Pancreas (tissue), 10 donors: ENCODE measurements at regions not wholly inside any gene's neighbourhood (a gene's known extent, or its start where the extent isn't known, plus 50 kb on each side); places are given as distances from the start of the nearest gene placed in this dataset.

Source experiments
- ATAC-seq, 4 donors: fragments of 200-7000 bp; cut with Tn5 transposase; one replicate each; pipeline versions ENCODE4 v1.8.0 to v1.9.1; 2020; ENCODE audit warnings: mild to moderate bottlenecking in 4 of 4, moderate library complexity in 4 of 4
- DNase-seq, 6 donors: peaks; one replicate each; pipeline ENCODE4 v3.0.0-alpha.2; 2020
- FAIRE-seq: peaks from 2 replicates; lab custom pipeline; 2012; peaks lifted over from hg19 to GRCh38; lab: Jason Lieb, UNC
- H3K27ac ChIP-seq, 4 donors: fragments of 200-600 bp; sonication (generic); 1 replicate in 3 of 4; 2 replicates in 1 of 4; pipeline versions ENCODE4 v1.5.0 to v1.8.0; 2020
- H3K27me3 ChIP-seq, 4 donors: fragments of 200-600 bp; one replicate each; pipeline ENCODE4 v1.8.0; 2021
- H3K36me3 ChIP-seq, 3 donors: fragments of 200-600 bp; sonication (generic) in 1 of 3; one replicate each; pipeline versions ENCODE4 v1.5.0 to v1.8.0; 2020 to 2021
- H3K4me1 ChIP-seq, 3 donors: fragments of 200-600 bp; one replicate each; pipeline ENCODE4 v1.8.0; 2021
- H3K4me3 ChIP-seq, 4 donors: fragments of 200-600 bp; sonication (generic) in 2 of 4; one replicate each; pipeline versions ENCODE4 v1.5.0 to v1.8.0; 2020 to 2021
- H3K9me3 ChIP-seq, 4 donors: fragments of 200-600 bp; one replicate each; pipeline ENCODE4 v1.8.0; 2021
- WGBS, 2 donors: extraction: QIAGEN DNeasy Blood & Tissue Kit; methylation state at CpG; one replicate each; pipeline ENCODE4 v1.1.7; 2013; 5-methylcytosine and 5-hydroxymethylcytosine counted together
- intact Hi-C, 3 donors: fragments of 100-400 bp; cut with DNase I; formaldehyde crosslinking; loops; one replicate each; pipeline versions ENCODE4 v1.11.1 to v1.14.2; 2022
- TF ChIP-seq, protein P1 (sequence below), 4 donors: fragments of 200-600 bp; sonication (generic) in 3 of 4; IDR thresholded peaks; one replicate each; pipeline versions ENCODE4 v1.5.0 to v1.8.0; 2021; ENCODE audit warnings: antibody characterized with exemption in 4 of 4
- donor health status: healthy with polysubstance abuse.
- donor health status: DM: no; HTN: no; CAD: no; lungs with moderate emphysema.
- donor health status: DM: no; HTN: no; CAD: no.
- donor health status: control.
- donor health status: control.
- donor health status: Bipolar disorder and iron deficiency.
- donor health status: DM: yes; HTN: yes; CAD: no.
- donor health status: DM: no; HTN: no; CAD: no.
- donor health status: DM: no; HTN: no; CAD: no.
- donor health status: DM: yes; HTN: yes; CAD: no.

GRCh38 chr14:98204139-98204538, 1067.9 kb downstream of the BCL11B start:
- DNase-seq = no peak
- FAIRE-seq = no peak

DNA sequence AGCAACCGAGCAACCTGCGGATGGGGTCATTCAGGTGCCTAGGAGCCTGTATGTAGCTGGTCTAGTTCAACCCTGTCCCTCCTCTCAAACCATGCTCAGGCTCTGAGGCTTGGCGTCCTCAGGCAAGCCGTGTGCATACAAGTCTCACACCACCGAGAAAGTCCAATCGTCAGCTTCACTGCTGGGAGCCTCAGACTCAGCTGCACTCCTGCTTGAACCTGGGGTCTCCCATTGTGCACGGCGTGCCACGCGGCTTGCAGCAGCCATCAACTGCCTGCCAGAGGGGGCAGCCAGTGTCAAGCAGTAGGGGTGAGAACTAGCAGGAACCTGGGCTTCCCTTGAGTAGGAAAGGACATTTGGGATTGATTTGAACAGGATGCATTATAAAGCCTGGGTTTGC, 1064.6 kb downstream of the BCL11B start:
- intact Hi-C loops = no loop called here
- TF ChIP-seq, protein P1, sequence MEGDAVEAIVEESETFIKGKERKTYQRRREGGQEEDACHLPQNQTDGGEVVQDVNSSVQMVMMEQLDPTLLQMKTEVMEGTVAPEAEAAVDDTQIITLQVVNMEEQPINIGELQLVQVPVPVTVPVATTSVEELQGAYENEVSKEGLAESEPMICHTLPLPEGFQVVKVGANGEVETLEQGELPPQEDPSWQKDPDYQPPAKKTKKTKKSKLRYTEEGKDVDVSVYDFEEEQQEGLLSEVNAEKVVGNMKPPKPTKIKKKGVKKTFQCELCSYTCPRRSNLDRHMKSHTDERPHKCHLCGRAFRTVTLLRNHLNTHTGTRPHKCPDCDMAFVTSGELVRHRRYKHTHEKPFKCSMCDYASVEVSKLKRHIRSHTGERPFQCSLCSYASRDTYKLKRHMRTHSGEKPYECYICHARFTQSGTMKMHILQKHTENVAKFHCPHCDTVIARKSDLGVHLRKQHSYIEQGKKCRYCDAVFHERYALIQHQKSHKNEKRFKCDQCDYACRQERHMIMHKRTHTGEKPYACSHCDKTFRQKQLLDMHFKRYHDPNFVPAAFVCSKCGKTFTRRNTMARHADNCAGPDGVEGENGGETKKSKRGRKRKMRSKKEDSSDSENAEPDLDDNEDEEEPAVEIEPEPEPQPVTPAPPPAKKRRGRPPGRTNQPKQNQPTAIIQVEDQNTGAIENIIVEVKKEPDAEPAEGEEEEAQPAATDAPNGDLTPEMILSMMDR (IDR thresholded peaks at IDR 0.05) = no peak
- WGBS, 2 donors = 54 to 70% methylated on average over 10 of the region's 10 CpGs
- ATAC-seq (no peak), DNase-seq (no peak), FAIRE-seq (no peak)
- H3K4me1 ChIP-seq = no peaks in the 10 kb centered on the region
- H3K36me3 ChIP-seq = no peaks in the 10 kb centered on the region
- H3K27ac ChIP-seq = no peak overlapping the region
- H3K9me3 ChIP-seq = no peaks in the 10 kb centered on the region
- H3K27me3 ChIP-seq = no peaks in the 10 kb centered on the region
- H3K4me3 ChIP-seq = no peak overlapping the region

More at GRCh38 chr14:98204139-98204538, 1067.9 kb downstream of the BCL11B start:
- Histone ChIP-seq H3K9me3 (no peaks in the 10 kb centered on the region), H3K27me3 (no peaks in the 10 kb centered on the region), H3K4me3 (no peak overlapping the region), H3K27ac (no peak overlapping the region), H3K4me1 (no peaks in the 10 kb centered on the region), H3K36me3 (no peaks in the 10 kb centered on the region)
- TF ChIP-seq, protein P1 (IDR thresholded peaks at IDR 0.05) = no peak
- 43 to 47% methylated on average over 3 of the region's 3 CpGs for WGBS, 2 donors
- intact Hi-C loops = no loop called here
- no peak for ATAC-seq

DNA sequence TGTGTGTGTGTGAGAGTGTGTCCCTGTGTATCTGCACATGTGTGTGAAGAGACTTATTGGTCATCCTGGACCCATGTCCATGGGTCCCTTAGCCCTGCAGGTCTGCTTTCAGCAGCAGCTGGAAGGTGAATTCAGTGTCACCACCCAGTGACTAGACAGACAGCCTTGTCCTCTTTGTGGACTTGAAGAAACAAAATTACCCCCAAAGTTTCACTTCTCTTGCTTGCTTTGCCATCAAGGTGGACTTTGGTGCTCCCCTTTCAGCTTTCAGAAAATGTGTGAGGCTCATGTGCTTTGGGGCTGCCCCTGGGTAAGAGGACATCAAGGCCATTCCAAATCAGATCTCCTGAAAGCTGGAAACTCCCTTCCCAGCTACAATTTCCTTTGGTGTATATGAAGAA, 1063.8 kb downstream of the BCL11B start:
- TF ChIP-seq, protein P1 (IDR thresholded peaks at IDR 0.05) = no peak
- Histone ChIP-seq H3K36me3 (no peaks in the 10 kb centered on the region), H3K4me3 (no peak overlapping the region), H3K27me3 (no peaks in the 10 kb centered on the region), H3K4me1 (no peaks in the 10 kb centered on the region), H3K9me3 (no peaks in the 10 kb centered on the region), H3K27ac (no peak overlapping the region)
- no peak for FAIRE-seq
- ATAC-seq = no peak
- no peak for DNase-seq
- intact Hi-C loops = no loop called here

DNA sequence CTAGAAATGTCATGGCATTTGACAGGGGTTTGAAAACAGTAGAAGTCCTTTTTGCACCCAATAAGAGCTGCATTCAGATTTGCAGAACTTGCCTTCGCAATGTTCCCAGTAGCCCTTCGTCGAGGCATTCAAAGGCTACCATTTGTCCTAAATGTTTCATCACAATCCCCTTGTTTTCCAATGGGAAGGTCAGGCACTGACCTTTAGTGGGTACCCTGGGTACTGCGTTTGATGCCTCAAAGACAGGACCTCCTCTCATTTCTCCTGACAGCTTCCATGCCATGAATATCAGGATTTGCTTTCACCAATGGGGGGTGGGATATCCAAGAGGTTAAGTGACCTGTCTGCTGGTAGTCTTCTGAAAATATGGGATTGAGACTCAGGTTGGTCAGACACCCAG, 1063.1 kb downstream of the BCL11B start:
- intact Hi-C loops = no loop called here
- ATAC-seq = no peak
- no peak for FAIRE-seq
- TF ChIP-seq, protein P1 (IDR thresholded peaks at IDR 0.05) = no peak
- WGBS, 2 donors = 60 to 84% methylated on average over 4 of the region's 4 CpGs
- H3K4me3 ChIP-seq = no peak overlapping the region
- no peaks in the 10 kb centered on the region for H3K9me3 ChIP-seq
- DNase-seq = no peak
- no peaks in the 10 kb centered on the region for H3K36me3 ChIP-seq
- no peaks in the 10 kb centered on the region for H3K4me1 ChIP-seq
- no peak overlapping the region for H3K27ac ChIP-seq
- peaks cover 0 to 4% (median 0%) of the 10 kb centered on the region in 4 donors for H3K27me3 ChIP-seq

GRCh38 chr14:98210045-98210672, 1061.8 kb downstream of the BCL11B start:
- H3K9me3 ChIP-seq = no peaks in the 10 kb centered on the region
- no peak for ATAC-seq
- no peak overlapping the region for H3K27ac ChIP-seq
- no peak overlapping the region for H3K4me3 ChIP-seq
- no peak for FAIRE-seq
- no peak for DNase-seq
- H3K4me1 ChIP-seq = no peaks in the 10 kb centered on the region
- H3K36me3 ChIP-seq = no peaks in the 10 kb centered on the region
- TF ChIP-seq, protein P1 (IDR thresholded peaks at IDR 0.05) = no peak
- intact Hi-C loops = no loop called here
- peaks cover 0 to 4% (median 0%) of the 10 kb centered on the region in 4 donors for H3K27me3 ChIP-seq
- WGBS, 2 donors = 33 to 44% methylated on average over 12 of the region's 12 CpGs
